ENCODE measurements at regions not wholly inside any gene's neighbourhood (a gene's known extent, or its start where the extent isn't known, plus 50 kb on each side); places are given as distances from the start of the nearest gene placed in this dataset.

- TF ChIP-seq CTCF (conservative IDR thresholded peaks at IDR 0.05 in 1 of 2, IDR thresholded peaks at IDR 0.05 in 1 of 2; ENCODE audit: extremely low read depth in 1 of 2, insufficient read depth in 1 of 2, low read depth in 1 of 2, low read length in 2 of 2) (no peak), EZH2 (IDR thresholded peaks at IDR 0.05; ENCODE audit: borderline replicate concordance, low read length) (no peak)
Measured at GRCh38 chr5:104372376-104372775, 809.8 kb upstream of the NUDT12 start.

Data from mammary epithelial cell (primary cell).